Neural cell (in vitro differentiated cells): ENCODE measurements at regions not wholly inside any gene's neighbourhood (a gene's known extent, or its start where the extent isn't known, plus 50 kb on each side); places are given as distances from the start of the nearest gene placed in this dataset.

ENCODE experiments used
- small RNA-seq, 3 experiments: library from RNA; depleted of rRNA; stranded (forward); fragments of <200 nt; gene quantifications; one replicate each; pipeline ENCODE3, GENCODE V24; 2012

Small RNA genes lying in the stretch of these regions (small RNA-seq; reads per million reads assigned to genes)
- gene AC104408.1, result 0 reads per million in 3 experiments
- gene RNU7-190P, result 0 reads per million in 3 experiments
